ENCODE measurements at regions not wholly inside any gene's neighbourhood (a gene's known extent, or its start where the extent isn't known, plus 50 kb on each side); places are given as distances from the start of the nearest gene placed in this dataset.

DNA sequence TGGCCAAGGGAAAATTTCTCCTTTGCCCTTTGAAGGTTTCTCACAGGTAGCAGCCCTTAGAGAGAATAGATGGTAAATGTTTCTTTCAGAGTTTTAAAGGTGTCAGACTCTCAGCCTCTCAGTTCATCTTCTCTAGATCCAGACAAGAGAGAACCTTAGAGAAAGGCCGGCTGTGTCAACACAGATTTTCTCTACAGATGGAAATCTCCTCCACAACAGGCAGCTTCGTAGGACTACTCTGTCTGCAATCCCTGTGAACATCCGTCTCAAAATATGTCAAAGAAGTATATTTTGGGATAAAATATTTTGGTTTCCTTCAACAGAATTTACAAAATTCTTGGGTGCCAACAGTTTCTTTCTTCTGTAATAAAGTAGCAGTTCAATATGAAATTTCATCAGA, 282.1 kb upstream of the POU1F1 start:
- H3K9me3 ChIP-seq (ENCODE audit: control insufficient read depth in 4 of 4, low read length in 3 of 4) = no peaks in the 10 kb centered on the region
- H3K27me3 ChIP-seq (ENCODE audit: control insufficient read depth in 4 of 4, insufficient read depth in 4 of 4, low read length in 3 of 4) = no peaks in the 10 kb centered on the region
- H3K4me3 ChIP-seq (ENCODE audit: low read depth in 1 of 3, low read length in 3 of 3) = no peak overlapping the region
- DNase-seq (ENCODE audit: low spot score) = no peak
- TF ChIP-seq HNF4A (conservative IDR thresholded peaks at IDR 0.05) (no peak), HNF4G (IDR thresholded peaks at IDR 0.05) (no peak), NR2F2 (IDR thresholded peaks at IDR 0.05) (no peak), EGR1 (IDR thresholded peaks at IDR 0.05; ENCODE audit: low read depth in 2 of 2) (no peak), FOXA1 (IDR thresholded peaks at IDR 0.05) (no peak), FOXA2 (IDR thresholded peaks at IDR 0.05) (no peak), GABPA (IDR thresholded peaks at IDR 0.05 in 1 of 2, conservative IDR thresholded peaks at IDR 0.05 in 1 of 2) (no peak), YY1 (IDR thresholded peaks at IDR 0.05) (no peak)
- TF ChIP-seq, protein P1, sequence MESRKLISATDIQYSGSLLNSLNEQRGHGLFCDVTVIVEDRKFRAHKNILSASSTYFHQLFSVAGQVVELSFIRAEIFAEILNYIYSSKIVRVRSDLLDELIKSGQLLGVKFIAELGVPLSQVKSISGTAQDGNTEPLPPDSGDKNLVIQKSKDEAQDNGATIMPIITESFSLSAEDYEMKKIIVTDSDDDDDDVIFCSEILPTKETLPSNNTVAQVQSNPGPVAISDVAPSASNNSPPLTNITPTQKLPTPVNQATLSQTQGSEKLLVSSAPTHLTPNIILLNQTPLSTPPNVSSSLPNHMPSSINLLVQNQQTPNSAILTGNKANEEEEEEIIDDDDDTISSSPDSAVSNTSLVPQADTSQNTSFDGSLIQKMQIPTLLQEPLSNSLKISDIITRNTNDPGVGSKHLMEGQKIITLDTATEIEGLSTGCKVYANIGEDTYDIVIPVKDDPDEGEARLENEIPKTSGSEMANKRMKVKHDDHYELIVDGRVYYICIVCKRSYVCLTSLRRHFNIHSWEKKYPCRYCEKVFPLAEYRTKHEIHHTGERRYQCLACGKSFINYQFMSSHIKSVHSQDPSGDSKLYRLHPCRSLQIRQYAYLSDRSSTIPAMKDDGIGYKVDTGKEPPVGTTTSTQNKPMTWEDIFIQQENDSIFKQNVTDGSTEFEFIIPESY (IDR thresholded peaks at IDR 0.05) = no peak
- TF ChIP-seq, protein P2, sequence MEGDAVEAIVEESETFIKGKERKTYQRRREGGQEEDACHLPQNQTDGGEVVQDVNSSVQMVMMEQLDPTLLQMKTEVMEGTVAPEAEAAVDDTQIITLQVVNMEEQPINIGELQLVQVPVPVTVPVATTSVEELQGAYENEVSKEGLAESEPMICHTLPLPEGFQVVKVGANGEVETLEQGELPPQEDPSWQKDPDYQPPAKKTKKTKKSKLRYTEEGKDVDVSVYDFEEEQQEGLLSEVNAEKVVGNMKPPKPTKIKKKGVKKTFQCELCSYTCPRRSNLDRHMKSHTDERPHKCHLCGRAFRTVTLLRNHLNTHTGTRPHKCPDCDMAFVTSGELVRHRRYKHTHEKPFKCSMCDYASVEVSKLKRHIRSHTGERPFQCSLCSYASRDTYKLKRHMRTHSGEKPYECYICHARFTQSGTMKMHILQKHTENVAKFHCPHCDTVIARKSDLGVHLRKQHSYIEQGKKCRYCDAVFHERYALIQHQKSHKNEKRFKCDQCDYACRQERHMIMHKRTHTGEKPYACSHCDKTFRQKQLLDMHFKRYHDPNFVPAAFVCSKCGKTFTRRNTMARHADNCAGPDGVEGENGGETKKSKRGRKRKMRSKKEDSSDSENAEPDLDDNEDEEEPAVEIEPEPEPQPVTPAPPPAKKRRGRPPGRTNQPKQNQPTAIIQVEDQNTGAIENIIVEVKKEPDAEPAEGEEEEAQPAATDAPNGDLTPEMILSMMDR (IDR thresholded peaks at IDR 0.05; ENCODE audit: low read depth, low read length, missing input control) = no peak
- TF ChIP-seq, protein P3, sequence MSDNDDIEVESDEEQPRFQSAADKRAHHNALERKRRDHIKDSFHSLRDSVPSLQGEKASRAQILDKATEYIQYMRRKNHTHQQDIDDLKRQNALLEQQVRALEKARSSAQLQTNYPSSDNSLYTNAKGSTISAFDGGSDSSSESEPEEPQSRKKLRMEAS (IDR thresholded peaks at IDR 0.05) = no peak
- no peaks in the 10 kb centered on the region for H3K4me1 ChIP-seq (ENCODE audit: control insufficient read depth in 4 of 4, insufficient read depth in 4 of 4, low read length in 3 of 4)
- 57% methylated on average over 3 of the region's 3 CpGs for WGBS
- no peaks in the 10 kb centered on the region for H3K36me3 ChIP-seq (ENCODE audit: control insufficient read depth in 4 of 4, insufficient read depth in 3 of 4, low read depth in 1 of 4, low read length in 3 of 4)
- no peak overlapping the region for H3K27ac ChIP-seq (ENCODE audit: low read depth in 1 of 2, low read length in 2 of 2)
- H3K9ac ChIP-seq (ENCODE audit: low read depth in 1 of 2, low read length in 2 of 2) = no peak overlapping the region

DNA sequence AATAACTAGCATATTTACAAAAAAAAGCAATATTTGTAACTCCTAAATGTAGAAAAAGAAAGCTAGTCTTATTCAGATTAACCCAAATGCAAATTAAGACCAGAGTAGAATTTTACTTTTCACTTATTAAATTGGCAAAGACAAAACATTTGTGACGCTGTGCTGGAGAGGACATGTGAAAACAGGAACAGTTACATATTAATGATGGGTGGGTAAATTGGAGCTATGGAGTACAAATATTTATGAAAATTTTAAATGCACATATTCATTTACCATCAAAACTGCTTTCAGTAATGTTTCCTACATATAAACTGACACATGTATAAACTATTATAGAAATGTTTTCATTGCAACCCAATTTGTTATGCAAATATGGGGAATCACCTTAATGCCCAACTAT, 278.9 kb upstream of the POU1F1 start:
- H3K27ac ChIP-seq (ENCODE audit: low read depth in 1 of 2, low read length in 2 of 2) = no peak overlapping the region
- no peaks in the 10 kb centered on the region for H3K9me3 ChIP-seq (ENCODE audit: control insufficient read depth in 4 of 4, low read length in 3 of 4)
- no peaks in the 10 kb centered on the region for H3K36me3 ChIP-seq (ENCODE audit: control insufficient read depth in 4 of 4, insufficient read depth in 3 of 4, low read depth in 1 of 4, low read length in 3 of 4)
- no peak overlapping the region for H3K4me3 ChIP-seq (ENCODE audit: low read depth in 1 of 3, low read length in 3 of 3)
- TF ChIP-seq, protein P4, sequence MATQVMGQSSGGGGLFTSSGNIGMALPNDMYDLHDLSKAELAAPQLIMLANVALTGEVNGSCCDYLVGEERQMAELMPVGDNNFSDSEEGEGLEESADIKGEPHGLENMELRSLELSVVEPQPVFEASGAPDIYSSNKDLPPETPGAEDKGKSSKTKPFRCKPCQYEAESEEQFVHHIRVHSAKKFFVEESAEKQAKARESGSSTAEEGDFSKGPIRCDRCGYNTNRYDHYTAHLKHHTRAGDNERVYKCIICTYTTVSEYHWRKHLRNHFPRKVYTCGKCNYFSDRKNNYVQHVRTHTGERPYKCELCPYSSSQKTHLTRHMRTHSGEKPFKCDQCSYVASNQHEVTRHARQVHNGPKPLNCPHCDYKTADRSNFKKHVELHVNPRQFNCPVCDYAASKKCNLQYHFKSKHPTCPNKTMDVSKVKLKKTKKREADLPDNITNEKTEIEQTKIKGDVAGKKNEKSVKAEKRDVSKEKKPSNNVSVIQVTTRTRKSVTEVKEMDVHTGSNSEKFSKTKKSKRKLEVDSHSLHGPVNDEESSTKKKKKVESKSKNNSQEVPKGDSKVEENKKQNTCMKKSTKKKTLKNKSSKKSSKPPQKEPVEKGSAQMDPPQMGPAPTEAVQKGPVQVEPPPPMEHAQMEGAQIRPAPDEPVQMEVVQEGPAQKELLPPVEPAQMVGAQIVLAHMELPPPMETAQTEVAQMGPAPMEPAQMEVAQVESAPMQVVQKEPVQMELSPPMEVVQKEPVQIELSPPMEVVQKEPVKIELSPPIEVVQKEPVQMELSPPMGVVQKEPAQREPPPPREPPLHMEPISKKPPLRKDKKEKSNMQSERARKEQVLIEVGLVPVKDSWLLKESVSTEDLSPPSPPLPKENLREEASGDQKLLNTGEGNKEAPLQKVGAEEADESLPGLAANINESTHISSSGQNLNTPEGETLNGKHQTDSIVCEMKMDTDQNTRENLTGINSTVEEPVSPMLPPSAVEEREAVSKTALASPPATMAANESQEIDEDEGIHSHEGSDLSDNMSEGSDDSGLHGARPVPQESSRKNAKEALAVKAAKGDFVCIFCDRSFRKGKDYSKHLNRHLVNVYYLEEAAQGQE (IDR thresholded peaks at IDR 0.05) = no peak
- TF ChIP-seq, protein P1 (IDR thresholded peaks at IDR 0.05) = no peak
- no peak for TF ChIP-seq NR2F2 (IDR thresholded peaks at IDR 0.05)
- TF ChIP-seq EGR1 (IDR thresholded peaks at IDR 0.05; ENCODE audit: low read depth in 2 of 2) = no peak
- TF ChIP-seq, protein P5, sequence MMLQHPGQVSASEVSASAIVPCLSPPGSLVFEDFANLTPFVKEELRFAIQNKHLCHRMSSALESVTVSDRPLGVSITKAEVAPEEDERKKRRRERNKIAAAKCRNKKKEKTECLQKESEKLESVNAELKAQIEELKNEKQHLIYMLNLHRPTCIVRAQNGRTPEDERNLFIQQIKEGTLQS (IDR thresholded peaks at IDR 0.05) = no peak
- TF ChIP-seq GABPA (IDR thresholded peaks at IDR 0.05 in 1 of 2, conservative IDR thresholded peaks at IDR 0.05 in 1 of 2) = no peak
- TF ChIP-seq FOXA2 (IDR thresholded peaks at IDR 0.05) = no peak
- TF ChIP-seq, protein P3 (IDR thresholded peaks at IDR 0.05) = no peak
- no peak for TF ChIP-seq FOXA1 (IDR thresholded peaks at IDR 0.05)
- TF ChIP-seq, protein P2 (IDR thresholded peaks at IDR 0.05; ENCODE audit: low read depth, low read length, missing input control) = no peak
- TF ChIP-seq TAF1 (conservative IDR thresholded peaks at IDR 0.05) = no peak
- no peak for TF ChIP-seq HNF4A (conservative IDR thresholded peaks at IDR 0.05)
- TF ChIP-seq HNF4G (IDR thresholded peaks at IDR 0.05) = no peak
- TF ChIP-seq RXRA (IDR thresholded peaks at IDR 0.05) = no peak
- TF ChIP-seq SP1 (IDR thresholded peaks at IDR 0.05) = no peak
- TF ChIP-seq RAD21 (IDR thresholded peaks at IDR 0.05) = no peak
- no peak for TF ChIP-seq YY1 (IDR thresholded peaks at IDR 0.05)
- TF ChIP-seq JUND (IDR thresholded peaks at IDR 0.05) = no peak
- H3K4me1 ChIP-seq (ENCODE audit: control insufficient read depth in 4 of 4, insufficient read depth in 4 of 4, low read length in 3 of 4) = no peaks in the 10 kb centered on the region
- WGBS = 2% methylated on average over 1 of the region's 1 CpG
- no peak overlapping the region for H3K9ac ChIP-seq (ENCODE audit: low read depth in 1 of 2, low read length in 2 of 2)
- no peak for DNase-seq (ENCODE audit: low spot score)
- no peaks in the 10 kb centered on the region for H3K27me3 ChIP-seq (ENCODE audit: control insufficient read depth in 4 of 4, insufficient read depth in 4 of 4, low read length in 3 of 4)

Data from liver (tissue), 8 donors.